ENCODE measurements at regions not wholly inside any gene's neighbourhood (a gene's known extent, or its start where the extent isn't known, plus 50 kb on each side); places are given as distances from the start of the nearest gene placed in this dataset.

DNA sequence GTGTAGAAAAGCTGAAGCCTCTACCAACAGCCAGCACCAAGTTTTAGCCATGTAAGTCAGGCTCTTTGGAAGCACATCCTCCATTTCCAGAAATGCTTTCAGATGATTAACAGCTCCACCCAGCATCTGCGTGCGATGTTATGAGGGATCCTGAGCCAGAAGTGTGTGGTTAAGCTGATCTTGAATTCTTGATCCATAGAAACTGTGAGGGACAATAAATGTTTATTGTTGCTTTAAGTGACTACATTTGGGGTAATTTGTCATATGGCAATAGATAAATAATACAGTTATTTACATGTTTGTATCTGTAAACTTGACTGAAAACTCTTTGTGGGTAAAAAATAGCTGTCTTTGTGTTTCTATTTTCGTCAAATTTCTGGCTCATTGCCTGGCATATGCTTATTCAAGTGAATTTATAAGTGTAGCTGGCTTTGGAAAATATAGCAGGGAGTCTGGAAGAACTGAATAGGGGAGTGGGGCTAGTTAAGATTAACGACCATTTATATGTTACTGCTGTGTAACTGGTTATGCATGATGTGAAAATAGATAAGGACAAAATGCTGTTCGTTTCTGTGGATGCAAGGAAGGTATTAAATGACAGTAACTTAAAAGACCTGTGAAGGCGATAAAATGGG is 234.1 kb downstream of the LRRC70 start:
- TF ChIP-seq CTCF (IDR thresholded peaks at IDR 0.05) (no peak), POLR2A (IDR thresholded peaks at IDR 0.05) (no peak)

All from Peyer's patch (tissue), 4 donors.